ENCODE measurements at regions not wholly inside any gene's neighbourhood (a gene's known extent, or its start where the extent isn't known, plus 50 kb on each side); places are given as distances from the start of the nearest gene placed in this dataset.

DNA sequence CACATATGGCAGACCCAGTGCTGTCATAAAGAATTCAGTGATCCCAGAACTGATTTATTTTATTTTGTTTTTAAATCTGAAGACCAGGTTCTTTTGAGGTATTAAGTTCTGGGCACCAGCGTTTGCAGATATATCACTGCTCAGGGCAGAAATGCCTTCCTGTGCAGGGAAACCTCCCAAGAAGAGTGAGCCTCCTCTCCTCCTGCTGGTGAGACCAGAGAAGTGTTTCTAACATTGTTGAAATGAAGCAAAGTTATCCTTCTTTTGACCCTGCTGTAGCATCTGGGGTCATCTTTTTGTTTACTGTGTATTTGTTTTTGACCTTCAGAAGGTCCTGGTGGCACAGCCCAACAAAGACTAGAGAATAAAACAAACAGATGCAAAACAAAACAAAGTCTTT lies 94.0 kb downstream of the AQP4 start:
- TF ChIP-seq, protein P1, sequence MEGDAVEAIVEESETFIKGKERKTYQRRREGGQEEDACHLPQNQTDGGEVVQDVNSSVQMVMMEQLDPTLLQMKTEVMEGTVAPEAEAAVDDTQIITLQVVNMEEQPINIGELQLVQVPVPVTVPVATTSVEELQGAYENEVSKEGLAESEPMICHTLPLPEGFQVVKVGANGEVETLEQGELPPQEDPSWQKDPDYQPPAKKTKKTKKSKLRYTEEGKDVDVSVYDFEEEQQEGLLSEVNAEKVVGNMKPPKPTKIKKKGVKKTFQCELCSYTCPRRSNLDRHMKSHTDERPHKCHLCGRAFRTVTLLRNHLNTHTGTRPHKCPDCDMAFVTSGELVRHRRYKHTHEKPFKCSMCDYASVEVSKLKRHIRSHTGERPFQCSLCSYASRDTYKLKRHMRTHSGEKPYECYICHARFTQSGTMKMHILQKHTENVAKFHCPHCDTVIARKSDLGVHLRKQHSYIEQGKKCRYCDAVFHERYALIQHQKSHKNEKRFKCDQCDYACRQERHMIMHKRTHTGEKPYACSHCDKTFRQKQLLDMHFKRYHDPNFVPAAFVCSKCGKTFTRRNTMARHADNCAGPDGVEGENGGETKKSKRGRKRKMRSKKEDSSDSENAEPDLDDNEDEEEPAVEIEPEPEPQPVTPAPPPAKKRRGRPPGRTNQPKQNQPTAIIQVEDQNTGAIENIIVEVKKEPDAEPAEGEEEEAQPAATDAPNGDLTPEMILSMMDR (IDR thresholded peaks at IDR 0.05), result peak; percentile 18 to 45 (median 36)
- no peak for TF ChIP-seq POLR2A (IDR thresholded peaks at IDR 0.05)

Measured in heart left ventricle (tissue), 13 donors.